ENCODE measurements at regions not wholly inside any gene's neighbourhood (a gene's known extent, or its start where the extent isn't known, plus 50 kb on each side); places are given as distances from the start of the nearest gene placed in this dataset.

- Histone ChIP-seq H3K27ac (ENCODE audit: low read length) (no peak overlapping the region), H3K4me3 (ENCODE audit: low read length) (no peak overlapping the region), H3K27me3 (ENCODE audit: control insufficient read depth, insufficient read depth, low read length) (no peaks in the 10 kb centered on the region), H3K4me1 (ENCODE audit: control insufficient read depth, insufficient read depth, low read length) (no peaks in the 10 kb centered on the region), H3K9me3 (ENCODE audit: control insufficient read depth, low read depth, low read length) (peaks cover 4% of the 10 kb centered on the region), H3K36me3 (ENCODE audit: control insufficient read depth, insufficient read depth, low read length) (no peaks in the 10 kb centered on the region)
- DNase-seq, result no peak
- WGBS (ENCODE audit: insufficient coverage, low lambda C conversion rate), result 80% methylated on average over 1 of the region's 9 CpGs
These were observed 101.4 kb upstream of the MTNR1B start for GRCh38 chr11:92867913-92868619.

GRCh38 chr11:92869716-92870115, 99.7 kb upstream of the MTNR1B start:
- no peak overlapping the region for H3K27ac ChIP-seq (ENCODE audit: low read length)
- peak in 1 of 2 donors; percentile 16 for DNase-seq
- H3K4me3 ChIP-seq (ENCODE audit: low read length), result no peak overlapping the region
- no peaks in the 10 kb centered on the region for H3K27me3 ChIP-seq (ENCODE audit: control insufficient read depth, insufficient read depth, low read length)
- peaks cover 4% of the 10 kb centered on the region for H3K9me3 ChIP-seq (ENCODE audit: control insufficient read depth, low read depth, low read length)
- H3K36me3 ChIP-seq (ENCODE audit: control insufficient read depth, insufficient read depth, low read length), result no peaks in the 10 kb centered on the region
- 0% methylated on average over 1 of the region's 1 CpG for WGBS (ENCODE audit: insufficient coverage, low lambda C conversion rate)
- H3K4me1 ChIP-seq (ENCODE audit: control insufficient read depth, insufficient read depth, low read length), result no peaks in the 10 kb centered on the region

GRCh38 chr11:92870196-92870832, 99.1 kb upstream of the MTNR1B start:
- H3K9me3 ChIP-seq (ENCODE audit: control insufficient read depth, low read depth, low read length), result peaks cover 4% of the 10 kb centered on the region
- no peak for DNase-seq
- no peak overlapping the region for H3K27ac ChIP-seq (ENCODE audit: low read length)
- H3K27me3 ChIP-seq (ENCODE audit: control insufficient read depth, insufficient read depth, low read length), result no peaks in the 10 kb centered on the region
- H3K36me3 ChIP-seq (ENCODE audit: control insufficient read depth, insufficient read depth, low read length), result no peaks in the 10 kb centered on the region
- no peaks in the 10 kb centered on the region for H3K4me1 ChIP-seq (ENCODE audit: control insufficient read depth, insufficient read depth, low read length)
- WGBS (ENCODE audit: insufficient coverage, low lambda C conversion rate), result no CpG with 5 or more reads among the region's 4 CpGs
- no peak overlapping the region for H3K4me3 ChIP-seq (ENCODE audit: low read length)

- Histone ChIP-seq H3K4me3 (ENCODE audit: low read length) (no peak overlapping the region), H3K27ac (ENCODE audit: low read length) (no peak overlapping the region), H3K27me3 (ENCODE audit: control insufficient read depth, insufficient read depth, low read length) (no peaks in the 10 kb centered on the region), H3K36me3 (ENCODE audit: control insufficient read depth, insufficient read depth, low read length) (no peaks in the 10 kb centered on the region), H3K9me3 (ENCODE audit: control insufficient read depth, low read depth, low read length) (no peaks in the 10 kb centered on the region), H3K4me1 (ENCODE audit: control insufficient read depth, insufficient read depth, low read length) (no peaks in the 10 kb centered on the region)
- no peak for DNase-seq
- no CpG with 5 or more reads among the region's 2 CpGs for WGBS (ENCODE audit: insufficient coverage, low lambda C conversion rate)
These were observed 95.9 kb upstream of the MTNR1B start for GRCh38 chr11:92873551-92873950.

GRCh38 chr11:92875473-92875872, 94.0 kb upstream of the MTNR1B start:
- DNase-seq, result no peak
- Histone ChIP-seq H3K4me3 (ENCODE audit: low read length) (no peak overlapping the region), H3K4me1 (ENCODE audit: control insufficient read depth, insufficient read depth, low read length) (no peaks in the 10 kb centered on the region), H3K9me3 (ENCODE audit: control insufficient read depth, low read depth, low read length) (no peaks in the 10 kb centered on the region), H3K27me3 (ENCODE audit: control insufficient read depth, insufficient read depth, low read length) (no peaks in the 10 kb centered on the region), H3K36me3 (ENCODE audit: control insufficient read depth, insufficient read depth, low read length) (no peaks in the 10 kb centered on the region), H3K27ac (ENCODE audit: low read length) (no peak overlapping the region)
- no CpG with 5 or more reads among the region's 4 CpGs for WGBS (ENCODE audit: insufficient coverage, low lambda C conversion rate)

GRCh38 chr11:92879086-92879485, 90.4 kb upstream of the MTNR1B start:
- no CpG with 5 or more reads among the region's 4 CpGs for WGBS (ENCODE audit: insufficient coverage, low lambda C conversion rate)
- peaks cover 6% of the 10 kb centered on the region for H3K9me3 ChIP-seq (ENCODE audit: control insufficient read depth, low read depth, low read length)

GRCh38 chr11:92880381-92880780, 89.1 kb upstream of the MTNR1B start:
- H3K27me3 ChIP-seq (ENCODE audit: control insufficient read depth, insufficient read depth, low read length), result no peaks in the 10 kb centered on the region
- H3K4me1 ChIP-seq (ENCODE audit: control insufficient read depth, insufficient read depth, low read length), result no peaks in the 10 kb centered on the region
- H3K36me3 ChIP-seq (ENCODE audit: control insufficient read depth, insufficient read depth, low read length), result no peaks in the 10 kb centered on the region
- no peak overlapping the region for H3K4me3 ChIP-seq (ENCODE audit: low read length)
- H3K27ac ChIP-seq (ENCODE audit: low read length), result no peak overlapping the region
- no peak for DNase-seq
- peaks cover 6% of the 10 kb centered on the region for H3K9me3 ChIP-seq (ENCODE audit: control insufficient read depth, low read depth, low read length)
- WGBS (ENCODE audit: insufficient coverage, low lambda C conversion rate), result no CpG with 5 or more reads among the region's 3 CpGs

More at GRCh38 chr11:92879086-92879485, 90.4 kb upstream of the MTNR1B start:
- Histone ChIP-seq H3K27me3 (ENCODE audit: control insufficient read depth, insufficient read depth, low read length) (no peaks in the 10 kb centered on the region), H3K4me3 (ENCODE audit: low read length) (no peak overlapping the region), H3K4me1 (ENCODE audit: control insufficient read depth, insufficient read depth, low read length) (no peaks in the 10 kb centered on the region), H3K27ac (ENCODE audit: low read length) (no peak overlapping the region), H3K36me3 (ENCODE audit: control insufficient read depth, insufficient read depth, low read length) (no peaks in the 10 kb centered on the region)
- DNase-seq, result no peak

GRCh38 chr11:92881940-92882450, 87.5 kb upstream of the MTNR1B start:
- no peaks in the 10 kb centered on the region for H3K4me1 ChIP-seq (ENCODE audit: control insufficient read depth, insufficient read depth, low read length)
- H3K9me3 ChIP-seq (ENCODE audit: control insufficient read depth, low read depth, low read length), result peaks cover 6% of the 10 kb centered on the region
- DNase-seq, result no peak
- 100% methylated on average over 1 of the region's 4 CpGs for WGBS (ENCODE audit: insufficient coverage, low lambda C conversion rate)
- H3K27me3 ChIP-seq (ENCODE audit: control insufficient read depth, insufficient read depth, low read length), result no peaks in the 10 kb centered on the region
- H3K36me3 ChIP-seq (ENCODE audit: control insufficient read depth, insufficient read depth, low read length), result no peaks in the 10 kb centered on the region
- H3K27ac ChIP-seq (ENCODE audit: low read length), result no peak overlapping the region
- H3K4me3 ChIP-seq (ENCODE audit: low read length), result no peak overlapping the region

- WGBS (ENCODE audit: insufficient coverage, low lambda C conversion rate), result 92% methylated on average over 8 of the region's 54 CpGs
These were observed 86.4 kb upstream of the MTNR1B start for GRCh38 chr11:92882828-92883611.

GRCh38 chr11:92885600-92885999, 83.9 kb upstream of the MTNR1B start:
- no peak overlapping the region for H3K27ac ChIP-seq (ENCODE audit: low read length)
- H3K27me3 ChIP-seq (ENCODE audit: control insufficient read depth, insufficient read depth, low read length), result no peaks in the 10 kb centered on the region
- WGBS (ENCODE audit: insufficient coverage, low lambda C conversion rate), result no CpG with 5 or more reads among the region's 4 CpGs
- no peak for DNase-seq
- no peaks in the 10 kb centered on the region for H3K4me1 ChIP-seq (ENCODE audit: control insufficient read depth, insufficient read depth, low read length)
- H3K4me3 ChIP-seq (ENCODE audit: low read length), result no peak overlapping the region
- no peaks in the 10 kb centered on the region for H3K36me3 ChIP-seq (ENCODE audit: control insufficient read depth, insufficient read depth, low read length)
- H3K9me3 ChIP-seq (ENCODE audit: control insufficient read depth, low read depth, low read length), result peaks cover 6% of the 10 kb centered on the region

More at GRCh38 chr11:92882828-92883611, 86.4 kb upstream of the MTNR1B start:
- Histone ChIP-seq H3K36me3 (ENCODE audit: control insufficient read depth, insufficient read depth, low read length) (no peaks in the 10 kb centered on the region), H3K4me3 (ENCODE audit: low read length) (no peak overlapping the region), H3K27ac (ENCODE audit: low read length) (no peak overlapping the region), H3K27me3 (ENCODE audit: control insufficient read depth, insufficient read depth, low read length) (no peaks in the 10 kb centered on the region), H3K9me3 (ENCODE audit: control insufficient read depth, low read depth, low read length) (peaks cover 6% of the 10 kb centered on the region), H3K4me1 (ENCODE audit: control insufficient read depth, insufficient read depth, low read length) (no peaks in the 10 kb centered on the region)
- DNase-seq, result no peak

Data from large intestine (tissue), 3 donors.